GM18867 (cell line): ENCODE measurements at regions not wholly inside any gene's neighbourhood (a gene's known extent, or its start where the extent isn't known, plus 50 kb on each side); places are given as distances from the start of the nearest gene placed in this dataset.

Source experiments
- ATAC-seq: cut with Tn5 transposase; IDR thresholded peaks from one replicate; pipeline ENCODE4 v1.9.1; 2021; ENCODE audit warnings: mild to moderate bottlenecking, moderate library complexity; ENCODE audit not compliant: unreplicated experiment

DNA sequence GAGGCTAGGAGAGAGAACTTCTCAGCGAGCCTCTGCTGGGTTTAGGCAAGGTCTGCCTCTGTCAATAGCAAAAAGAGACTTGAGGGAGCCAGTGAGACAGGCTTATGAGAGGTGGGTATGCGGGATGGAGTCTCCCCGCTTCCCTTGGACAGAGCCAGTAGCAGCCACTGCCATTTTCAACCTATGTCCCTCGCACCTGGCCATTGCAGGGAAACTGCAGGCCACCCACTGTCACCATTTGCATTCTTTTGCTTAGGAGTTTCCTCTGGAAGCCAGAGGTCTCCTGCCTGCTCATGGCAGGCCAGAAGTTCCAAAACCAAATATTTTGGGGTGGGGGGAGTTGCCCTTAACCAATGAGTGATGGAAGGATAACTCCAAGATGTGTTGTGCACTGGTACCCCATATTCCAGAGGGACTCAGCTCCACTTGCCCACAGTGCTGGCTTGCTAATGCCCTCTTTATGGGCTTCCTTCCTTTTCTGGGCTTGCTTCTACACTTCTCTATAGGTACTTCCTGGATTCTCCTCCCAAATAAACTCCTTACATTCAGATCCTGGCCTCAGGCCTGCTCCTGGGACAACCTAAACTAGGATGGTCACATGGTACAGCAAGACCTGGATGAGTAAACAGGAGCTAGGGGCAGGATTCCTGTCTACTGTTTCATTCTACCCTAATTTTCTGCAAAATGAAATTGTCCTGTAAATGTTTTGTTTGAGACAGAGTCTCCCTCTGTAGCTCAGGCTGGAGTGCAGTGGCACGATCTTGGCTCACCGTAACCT, 108.9 kb upstream of the PROK2 start:
- no peak for ATAC-seq

DNA sequence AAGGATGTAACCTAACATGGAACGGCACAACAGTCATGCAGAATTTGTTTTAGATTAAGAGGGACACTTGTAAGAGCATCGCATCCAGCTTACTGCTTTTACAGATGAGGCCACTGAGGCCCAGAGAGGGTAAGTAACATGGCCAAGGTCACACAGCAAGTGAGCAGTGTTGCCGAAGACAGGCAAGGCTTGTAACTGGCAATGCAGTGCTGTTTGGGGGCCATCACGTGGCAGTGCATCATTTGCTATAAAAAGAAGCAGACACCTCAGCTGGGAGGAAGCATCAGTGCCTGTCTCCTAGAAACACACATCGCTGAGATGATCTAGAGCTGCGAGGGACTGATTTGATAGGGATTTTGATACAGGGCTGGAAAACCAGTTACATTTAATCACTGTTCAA, 108.2 kb upstream of the PROK2 start:
- ATAC-seq: peak; percentile 63

GRCh38 chr3:71891483-71891882, 106.5 kb upstream of the PROK2 start:
- no peak for ATAC-seq

GRCh38 chr3:71890356-71890931, 105.5 kb upstream of the PROK2 start:
- no peak for ATAC-seq

GRCh38 chr3:71887256-71887655, 102.3 kb upstream of the PROK2 start:
- ATAC-seq: no peak

- ATAC-seq: no peak
These were observed 100.1 kb upstream of the PROK2 start for GRCh38 chr3:71885006-71885405.

GRCh38 chr3:71881732-71882131, 96.8 kb upstream of the PROK2 start:
- no peak for ATAC-seq

DNA sequence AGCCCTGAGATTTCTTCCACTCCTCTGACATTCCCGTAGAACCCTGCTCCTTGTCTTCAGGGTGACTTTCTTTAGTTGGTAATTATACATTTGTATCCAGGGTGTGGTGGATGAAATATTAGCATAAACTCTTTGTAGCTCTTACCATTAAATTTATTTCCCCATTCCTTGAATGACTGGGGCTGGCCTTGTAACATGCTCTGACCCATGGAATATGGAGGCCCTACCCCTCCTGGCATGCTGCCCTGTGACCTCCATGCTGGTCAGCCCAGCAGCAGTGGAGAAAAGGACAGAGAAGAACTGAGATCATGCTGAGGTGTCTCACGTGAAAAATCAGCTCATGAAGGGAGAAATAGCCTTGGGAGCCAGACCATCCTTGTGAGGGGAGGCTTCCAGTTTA, 96.1 kb upstream of the PROK2 start:
- ATAC-seq: no peak

DNA sequence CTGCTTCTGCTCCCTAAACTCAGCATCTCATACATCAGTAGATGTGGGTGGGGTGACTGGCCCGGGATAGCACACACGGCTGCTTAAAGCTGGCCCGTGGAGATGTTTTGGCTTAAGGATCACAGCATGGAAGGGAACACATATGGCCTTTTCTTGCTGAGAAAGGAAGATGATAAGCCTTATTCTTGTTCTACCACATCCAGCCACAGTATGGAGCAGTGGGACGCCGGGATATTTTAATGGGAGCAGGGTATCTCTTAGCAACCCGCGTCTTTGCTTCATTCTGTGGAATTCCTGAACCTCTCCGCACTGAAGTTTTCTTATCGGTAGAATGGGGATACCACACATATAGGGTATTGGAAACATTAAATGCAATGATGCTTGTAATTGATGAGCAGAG, 94.1 kb upstream of the PROK2 start:
- no peak for ATAC-seq

DNA sequence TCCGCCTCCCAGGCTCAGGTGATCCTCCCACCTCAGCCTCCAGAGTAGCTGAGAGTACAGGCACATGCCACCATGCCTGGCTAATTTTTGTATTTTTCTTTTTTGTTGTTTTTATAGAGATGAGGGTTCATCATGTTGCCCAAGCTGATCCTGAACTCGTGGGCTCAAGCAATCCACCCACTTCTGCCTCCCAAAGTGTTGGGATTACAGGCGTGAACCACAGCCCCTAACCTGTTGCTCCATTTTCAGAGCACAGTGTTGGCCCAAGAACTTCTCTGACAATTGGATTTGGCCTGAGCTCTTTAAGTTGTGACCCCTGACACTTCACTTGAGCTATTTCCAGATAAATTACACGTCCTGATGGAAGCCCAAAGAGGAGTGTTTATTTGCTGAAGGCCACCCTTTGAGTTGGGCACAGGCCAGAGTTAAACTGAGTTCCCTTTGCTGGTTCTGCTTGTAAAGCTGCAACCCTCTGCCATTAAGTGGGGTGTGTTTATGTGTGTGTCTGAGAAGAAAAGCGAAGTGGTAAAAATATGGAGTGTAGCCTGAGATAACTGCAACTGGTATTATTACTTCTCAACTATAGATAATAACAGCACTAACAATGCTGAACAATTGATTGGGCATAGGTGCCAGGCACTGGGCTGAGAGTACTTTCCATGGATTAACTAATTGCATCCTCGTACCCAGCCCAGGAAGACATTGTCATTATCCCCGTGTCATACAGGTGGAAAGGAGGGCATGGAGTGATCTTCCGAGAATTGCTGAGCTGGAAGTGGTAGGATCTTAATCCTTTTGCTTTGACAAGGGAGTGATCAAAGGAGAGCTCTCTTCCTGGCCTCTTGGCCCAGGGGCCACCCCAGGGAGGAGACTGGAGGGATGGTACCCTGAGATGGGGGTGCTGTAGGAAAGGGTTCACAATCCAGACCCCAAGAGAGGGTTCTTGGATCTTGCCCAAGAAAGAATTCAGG, 91.5 kb upstream of the PROK2 start:
- no peak for ATAC-seq

- ATAC-seq: peak; percentile 92
These were observed 90.6 kb upstream of the PROK2 start for GRCh38 chr3:71875461-71875947.

DNA sequence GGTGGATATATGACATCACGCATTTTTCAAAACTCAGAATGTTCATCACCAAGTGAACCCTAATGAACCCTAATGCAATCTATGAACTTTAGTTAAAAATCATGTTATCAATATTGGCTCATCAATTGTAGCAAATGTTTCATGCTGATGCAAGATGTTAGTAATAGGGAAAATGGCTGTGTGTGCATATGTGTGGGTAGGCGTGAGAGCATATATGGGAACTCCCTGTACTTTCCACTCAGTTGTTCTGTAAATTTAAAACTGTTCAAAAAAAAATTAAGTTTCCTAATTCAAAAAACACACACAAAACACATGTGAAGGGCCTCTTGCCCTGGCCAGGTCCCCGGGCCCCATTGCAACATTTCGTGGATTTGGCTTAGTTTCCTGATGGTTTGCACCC, 89.7 kb upstream of the PROK2 start:
- ATAC-seq: no peak

GRCh38 chr3:71873093-71873611, 88.2 kb upstream of the PROK2 start:
- no peak for ATAC-seq

- no peak for ATAC-seq
These were observed 87.3 kb upstream of the PROK2 start for GRCh38 chr3:71872256-71872655.

- no peak for ATAC-seq
These were observed 86.1 kb upstream of the PROK2 start for GRCh38 chr3:71870966-71871512.

DNA sequence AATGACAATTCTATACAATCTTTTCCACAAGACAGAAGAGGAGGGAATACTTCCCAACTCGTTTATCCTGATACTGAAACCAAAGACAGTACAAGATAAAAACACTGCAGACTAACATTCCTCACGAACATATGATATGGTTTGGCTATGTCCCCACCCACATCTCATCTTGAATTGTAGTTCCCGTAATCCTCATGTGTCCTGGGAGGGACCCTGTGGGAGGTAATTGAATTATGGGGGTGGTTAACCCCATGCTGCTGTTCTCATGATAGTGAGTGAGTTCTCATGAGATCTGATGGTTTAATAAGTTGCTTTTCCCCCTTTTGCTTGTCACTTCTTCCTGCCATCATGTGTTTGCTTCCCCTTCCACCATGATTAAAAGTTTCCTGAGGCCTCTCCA, 83.9 kb upstream of the PROK2 start:
- no peak for ATAC-seq

DNA sequence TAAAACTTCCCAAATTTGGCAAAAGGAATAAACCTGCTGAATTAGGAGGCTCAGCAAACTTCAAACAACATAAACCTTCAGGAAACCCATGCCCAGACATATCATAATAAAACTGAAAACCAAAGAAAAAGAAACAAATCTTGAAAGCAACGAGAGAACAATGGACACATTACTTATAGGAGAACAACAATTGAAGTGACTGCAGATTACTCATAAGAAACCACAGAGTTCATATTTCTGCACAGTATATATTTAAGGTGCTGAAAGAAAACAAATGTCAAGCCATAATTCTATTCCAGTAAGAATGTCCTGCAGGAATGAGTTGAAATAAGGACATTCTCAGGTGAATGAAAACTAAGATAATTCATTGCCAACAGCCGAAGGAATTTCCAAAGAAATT, 80.8 kb upstream of the PROK2 start:
- no peak for ATAC-seq

GRCh38 chr3:71863563-71864190, 78.7 kb upstream of the PROK2 start:
- no peak for ATAC-seq

GRCh38 chr3:71862371-71863140, 77.6 kb upstream of the PROK2 start:
- ATAC-seq: no peak

- no peak for ATAC-seq
These were observed 74.2 kb upstream of the PROK2 start for GRCh38 chr3:71859123-71859519.
